Psoas muscle (tissue), 7 donors: ENCODE measurements at regions not wholly inside any gene's neighbourhood (a gene's known extent, or its start where the extent isn't known, plus 50 kb on each side); places are given as distances from the start of the nearest gene placed in this dataset.

Experiments
- ATAC-seq, 4 donors: fragments of 200-7000 bp; cut with Tn5 transposase; one replicate each; pipeline ENCODE4 v1.9.1; 2020; ENCODE audit warnings: moderate library complexity in 3 of 4, mild to moderate bottlenecking in 2 of 4
- DNase-seq, 2 donors: peaks; one replicate each; pipeline ENCODE4 v3.0.0-alpha.2; 2020
- H3K27ac ChIP-seq: fragments of 200-600 bp; one replicate; pipeline ENCODE4 v1.8.0; 2022
- H3K27me3 ChIP-seq, 3 donors: fragments of 200-600 bp in 1 of 3; one replicate each; pipeline versions ENCODE4 v1.6.1 to v1.8.0; 2013 to 2022; ENCODE audit warnings: low read length in 2 of 3, mild to moderate bottlenecking in 2 of 3, moderate library complexity in 1 of 3; ENCODE audit not compliant: insufficient read depth in 3 of 3
- H3K36me3 ChIP-seq, 2 donors: fragments of 200-600 bp in 1 of 2; one replicate each; pipeline versions ENCODE4 v1.6.1 to v1.8.0; 2013 to 2022; ENCODE audit warnings: low read depth in 1 of 2, mild to moderate bottlenecking in 1 of 2, moderate library complexity in 1 of 2; ENCODE audit not compliant: insufficient read depth in 1 of 2
- H3K4me1 ChIP-seq: fragments of 200-600 bp; one replicate; pipeline ENCODE4 v1.8.0; 2022
- H3K4me3 ChIP-seq: fragments of 200-600 bp; one replicate; pipeline ENCODE4 v1.8.0; 2022; ENCODE audit warnings: mild to moderate bottlenecking
- H3K9me3 ChIP-seq: fragments of 200-600 bp; one replicate; pipeline ENCODE4 v1.8.0; 2022
- CTCF ChIP-seq: fragments of 200-600 bp; IDR thresholded peaks from one replicate; pipeline ENCODE4 v1.8.0; 2022; ENCODE audit warnings: antibody characterized with exemption
- WGBS, 3 donors: extraction: QIAGEN DNeasy Blood & Tissue Kit; methylation state at CpG; one replicate each; pipeline versions ENCODE4 v1.1.6 to v1.1.7; 2013; 5-methylcytosine and 5-hydroxymethylcytosine counted together
- intact Hi-C, 2 donors: fragments of 100-400 bp; cut with DNase I; formaldehyde crosslinking; loops; one replicate each; pipeline versions ENCODE4 v1.11.0 to v1.14.2; 2022
- donor health status: healthy with polysubstance abuse.
- donor health status: DM: no; HTN: no; CAD: no; lungs with moderate emphysema.
- donor health status: Bipolar disorder and iron deficiency.
- donor health status: healthy.
- donor health status: DM: yes; HTN: yes; CAD: no.
- donor health status: DM: no; HTN: no; CAD: no.
- donor health status: DM: yes; HTN: yes; CAD: no.

DNA sequence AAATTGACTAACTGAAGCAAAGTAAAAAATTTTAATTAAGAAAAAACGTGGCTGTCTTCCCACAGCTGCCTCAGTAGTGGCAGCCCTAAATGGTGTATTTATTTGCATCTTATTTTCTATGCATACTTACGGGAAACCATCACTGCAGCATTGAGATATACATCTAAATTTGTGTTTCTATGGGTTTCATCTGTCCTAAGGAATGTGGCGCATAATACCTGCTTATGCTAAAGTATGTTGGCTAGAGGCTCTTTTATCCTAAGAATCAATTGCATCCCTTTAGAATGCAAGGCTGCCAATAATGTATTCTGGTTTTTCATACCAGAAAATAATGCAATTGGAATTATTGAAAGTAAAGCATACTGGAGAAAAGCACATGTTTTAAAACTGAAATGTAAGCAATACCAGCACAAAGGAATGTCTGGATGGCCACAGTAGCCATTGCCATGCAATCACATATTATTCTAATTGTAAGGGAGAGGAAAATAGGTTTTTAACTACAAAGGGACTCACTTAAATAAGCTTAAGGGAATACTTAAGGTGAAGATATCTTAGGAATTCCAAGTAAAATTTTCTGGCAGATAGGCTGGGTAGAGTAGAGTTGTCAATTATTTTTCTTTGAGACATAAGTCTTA lies 834.5 kb upstream of the NECTIN3 start:
- DNase-seq (no peak), ATAC-seq (no peak)
- no peak for TF ChIP-seq CTCF
- H3K4me1 ChIP-seq, result no peaks in the 10 kb centered on the region
- H3K27me3 ChIP-seq, result no peaks in the 10 kb centered on the region
- H3K27ac ChIP-seq, result no peak overlapping the region
- no peaks in the 10 kb centered on the region for H3K36me3 ChIP-seq
- H3K9me3 ChIP-seq, result no peaks in the 10 kb centered on the region
- H3K4me3 ChIP-seq, result no peak overlapping the region
- 54 to 64% (median 59%) methylated on average over 3 of the region's 3 CpGs for WGBS, 3 donors
- intact Hi-C loops, result no loop called here

- Histone ChIP-seq H3K4me1 (no peaks in the 10 kb centered on the region), H3K27me3 (no peaks in the 10 kb centered on the region), H3K27ac (no peak overlapping the region), H3K9me3 (no peaks in the 10 kb centered on the region), H3K36me3 (no peaks in the 10 kb centered on the region), H3K4me3 (no peak overlapping the region)
- intact Hi-C loops, result no loop called here
- ATAC-seq (no peak), DNase-seq (no peak)
- 43 to 58% (median 57%) methylated on average over 4 of the region's 4 CpGs for WGBS, 3 donors
- TF ChIP-seq CTCF, result no peak
Observed at GRCh38 chr3:110243081-110243480, 828.5 kb upstream of the NECTIN3 start.

DNA sequence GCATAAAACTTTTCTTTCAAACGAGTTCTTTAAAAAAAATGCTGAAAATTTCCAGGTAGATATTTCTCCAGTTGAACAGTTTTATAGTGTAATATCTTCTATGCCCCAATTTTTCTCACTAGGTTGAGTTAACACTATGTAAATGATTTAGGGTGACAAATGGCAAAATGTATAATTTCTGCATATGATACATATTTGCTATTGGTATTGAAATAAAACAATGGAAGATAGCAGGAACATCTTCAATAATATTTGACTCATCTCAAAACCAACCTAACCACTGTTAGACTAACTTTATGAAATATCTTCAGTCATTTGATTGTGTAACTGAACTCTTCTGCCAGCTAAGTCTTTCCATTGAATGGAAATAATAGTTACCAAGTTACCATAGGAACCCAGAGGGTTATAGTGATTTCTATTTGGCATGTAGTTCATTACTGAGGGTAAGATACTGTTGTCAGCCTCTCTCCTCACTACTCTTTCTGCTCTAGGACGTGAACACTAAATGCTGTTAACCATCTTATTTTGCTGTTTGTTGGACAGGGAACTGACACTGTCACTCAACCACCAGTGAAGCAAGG lies 824.7 kb upstream of the NECTIN3 start:
- Histone ChIP-seq H3K4me3 (no peak overlapping the region), H3K4me1 (no peaks in the 10 kb centered on the region), H3K27ac (no peak overlapping the region), H3K27me3 (no peaks in the 10 kb centered on the region), H3K9me3 (no peaks in the 10 kb centered on the region), H3K36me3 (no peaks in the 10 kb centered on the region)
- intact Hi-C loops, result no loop called here
- WGBS, 3 donors, result 36 to 38% (median 38%) methylated on average over 2 of the region's 2 CpGs
- TF ChIP-seq CTCF, result no peak
- DNase-seq, result no peak
- no peak for ATAC-seq

DNA sequence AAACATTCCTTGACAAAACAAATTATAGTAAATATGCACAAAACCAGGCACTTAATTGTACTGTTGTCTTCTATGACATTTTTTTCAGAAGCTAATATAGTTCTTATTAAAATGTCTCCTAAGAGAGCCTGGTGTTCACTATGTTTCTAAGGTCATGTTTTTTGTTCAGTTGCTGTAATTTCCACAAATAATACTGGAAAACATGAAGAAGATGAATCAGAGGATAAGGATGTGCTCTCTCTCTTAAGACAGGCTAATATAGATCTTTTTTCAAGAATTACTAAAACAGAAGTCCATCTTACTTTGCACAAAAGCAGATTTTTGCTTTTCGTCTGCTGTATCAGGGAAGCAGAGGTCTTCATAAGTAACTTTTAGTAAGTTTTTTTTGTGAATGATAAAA lies 823.0 kb upstream of the NECTIN3 start:
- TF ChIP-seq CTCF, result no peak
- no peak for DNase-seq
- WGBS, 3 donors, result 54 to 70% (median 65%) methylated on average over 1 of the region's 1 CpG
- Histone ChIP-seq H3K4me1 (no peaks in the 10 kb centered on the region), H3K27ac (no peak overlapping the region), H3K27me3 (no peaks in the 10 kb centered on the region), H3K4me3 (no peak overlapping the region), H3K9me3 (no peaks in the 10 kb centered on the region), H3K36me3 (no peaks in the 10 kb centered on the region)
- no peak for ATAC-seq
- intact Hi-C loops, result no loop called here

DNA sequence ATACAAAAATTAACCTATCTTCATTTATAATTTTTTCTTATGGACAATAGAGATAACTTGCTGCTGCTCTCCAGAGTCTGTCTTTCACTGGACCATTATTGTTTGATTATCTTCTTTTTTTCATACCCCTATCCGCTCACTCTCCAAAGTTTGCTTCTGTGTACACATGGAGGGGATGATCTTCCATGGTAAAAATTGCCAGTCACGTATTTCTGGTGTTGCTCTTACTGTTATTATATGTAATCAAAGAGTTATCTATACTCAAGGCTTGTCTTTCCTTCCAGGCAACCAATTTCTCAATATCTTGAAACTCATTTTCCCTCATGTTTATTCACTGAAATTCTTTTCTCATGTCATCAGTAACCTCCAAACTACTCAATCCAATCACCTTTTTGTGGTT lies 817.8 kb upstream of the NECTIN3 start:
- ATAC-seq, result no peak
- H3K27me3 ChIP-seq, result no peaks in the 10 kb centered on the region
- H3K36me3 ChIP-seq, result no peaks in the 10 kb centered on the region
- H3K4me1 ChIP-seq, result no peaks in the 10 kb centered on the region
- WGBS, 3 donors, result 76 to 87% (median 80%) methylated on average over 2 of the region's 2 CpGs
- intact Hi-C loops, result no loop called here
- no peak for TF ChIP-seq CTCF
- H3K27ac ChIP-seq, result no peak overlapping the region
- H3K9me3 ChIP-seq, result no peaks in the 10 kb centered on the region
- DNase-seq, result no peak
- H3K4me3 ChIP-seq, result no peak overlapping the region
